NCI-H1048 (cell line): ENCODE measurements at regions not wholly inside any gene's neighbourhood (a gene's known extent, or its start where the extent isn't known, plus 50 kb on each side); places are given as distances from the start of the nearest gene placed in this dataset.

Source experiments
- DNase-seq: peaks from one replicate; lab custom pipeline; 2025; lab: John Stamatoyannopoulos, UW

GRCh38 chr4:115332078-115332477, 218.7 kb upstream of the NDST4 start:
- DNase-seq: no peak

DNA sequence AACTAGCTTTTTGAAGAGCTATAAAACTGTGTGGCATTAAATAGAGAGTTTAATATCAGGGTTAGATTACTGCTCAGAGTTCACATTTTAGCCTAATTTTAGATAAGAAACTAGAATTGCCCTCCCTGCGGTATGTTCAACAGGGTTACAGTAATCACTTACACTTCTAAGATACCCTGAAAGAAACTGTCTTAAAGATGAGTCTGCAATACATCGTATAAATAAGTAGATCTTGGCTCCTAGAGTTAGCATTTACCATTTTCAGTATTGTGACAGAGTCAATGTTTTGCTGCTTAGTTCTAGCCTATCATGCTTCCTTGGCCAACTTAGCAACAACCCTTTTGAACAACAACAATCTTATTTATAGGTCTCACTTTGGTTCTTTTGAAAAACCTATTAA, 217.8 kb upstream of the NDST4 start:
- DNase-seq: no peak

GRCh38 chr4:115325836-115326235, 212.4 kb upstream of the NDST4 start:
- no peak for DNase-seq

GRCh38 chr4:115323106-115323707, 209.8 kb upstream of the NDST4 start:
- DNase-seq: no peak

GRCh38 chr4:115315182-115315581, 201.8 kb upstream of the NDST4 start:
- DNase-seq: no peak

DNA sequence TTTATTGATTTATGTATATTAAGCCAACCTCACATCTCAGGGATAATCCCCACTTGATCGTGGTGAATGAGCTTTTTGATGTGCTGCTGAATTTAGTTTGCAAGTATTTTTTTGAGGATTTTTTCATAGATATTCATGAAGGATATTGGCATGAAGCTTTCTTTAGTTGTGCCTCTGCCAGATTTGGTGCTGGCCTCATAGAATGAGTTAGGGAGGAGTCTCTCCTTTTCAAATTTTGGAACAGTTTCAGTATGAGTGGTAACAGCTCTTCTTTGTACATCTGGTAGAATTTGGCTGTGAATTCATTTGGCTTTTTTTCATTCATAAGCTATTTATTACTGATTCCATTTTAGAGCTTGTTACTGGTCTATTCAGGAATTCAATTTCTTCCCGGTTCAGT, 197.2 kb upstream of the NDST4 start:
- DNase-seq: no peak

GRCh38 chr4:115294717-115295116, 181.3 kb upstream of the NDST4 start:
- DNase-seq: no peak

GRCh38 chr4:115293093-115293462, 179.7 kb upstream of the NDST4 start:
- DNase-seq: no peak

- DNase-seq: no peak
Measured at GRCh38 chr4:115292320-115293092, 179.1 kb upstream of the NDST4 start.

- no peak for DNase-seq
Measured at GRCh38 chr4:115287426-115287825, 174.0 kb upstream of the NDST4 start.

- no peak for DNase-seq
Measured at GRCh38 chr4:115279330-115279729, 165.9 kb upstream of the NDST4 start.

- no peak for DNase-seq
Measured at GRCh38 chr4:115278830-115279229, 165.4 kb upstream of the NDST4 start.

- DNase-seq: no peak
Measured at GRCh38 chr4:115275615-115276014, 162.2 kb upstream of the NDST4 start.

- no peak for DNase-seq
Measured at GRCh38 chr4:115274545-115274944, 161.1 kb upstream of the NDST4 start.

GRCh38 chr4:115272594-115272993, 159.2 kb upstream of the NDST4 start:
- no peak for DNase-seq

DNA sequence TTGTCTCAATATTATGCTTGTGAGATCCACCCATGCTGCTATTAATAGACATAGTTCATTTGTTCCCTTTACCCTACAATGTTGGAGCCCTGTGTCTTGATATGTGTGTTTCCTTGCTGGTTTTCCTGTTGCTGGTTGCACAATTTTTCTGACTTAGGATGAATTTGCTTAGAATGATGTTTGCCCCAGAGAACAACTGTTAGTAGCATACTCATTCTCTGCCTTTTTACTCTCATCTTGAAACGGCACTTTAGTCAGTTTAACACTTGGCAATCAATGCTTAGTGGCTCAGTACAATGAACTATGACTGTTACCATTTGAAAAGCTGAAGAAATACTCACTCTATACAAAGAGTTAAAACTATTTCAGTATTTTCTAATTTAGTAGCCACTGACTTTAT, 158.8 kb upstream of the NDST4 start:
- no peak for DNase-seq

DNA sequence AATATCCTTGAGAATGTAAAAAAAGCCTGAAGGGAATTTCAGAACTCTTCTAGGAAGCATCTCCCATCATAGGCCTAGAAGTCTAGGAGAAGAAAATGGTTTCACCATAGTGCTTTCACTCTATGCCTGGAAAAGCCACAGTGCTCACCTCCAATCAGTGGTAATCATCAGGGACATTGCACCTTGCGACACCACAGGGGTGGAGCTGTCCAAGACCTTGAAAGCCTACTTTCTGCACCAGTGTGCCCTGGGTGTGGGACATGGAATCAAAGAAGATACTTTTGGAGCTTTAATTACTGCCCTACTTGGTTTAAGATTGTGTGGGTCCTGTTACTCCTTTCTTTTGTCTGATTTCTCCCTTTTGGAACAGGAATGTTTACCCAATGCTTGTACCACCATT, 146.8 kb upstream of the NDST4 start:
- no peak for DNase-seq

GRCh38 chr4:115259642-115260041, 146.2 kb upstream of the NDST4 start:
- DNase-seq: no peak

- DNase-seq: no peak
Measured at GRCh38 chr4:115249808-115250207, 136.4 kb upstream of the NDST4 start.

GRCh38 chr4:115234405-115235093, 121.1 kb upstream of the NDST4 start:
- DNase-seq: no peak

- DNase-seq: no peak
Measured at GRCh38 chr4:115233600-115233999, 120.2 kb upstream of the NDST4 start.

- no peak for DNase-seq
Measured at GRCh38 chr4:115229873-115230272, 116.5 kb upstream of the NDST4 start.

DNA sequence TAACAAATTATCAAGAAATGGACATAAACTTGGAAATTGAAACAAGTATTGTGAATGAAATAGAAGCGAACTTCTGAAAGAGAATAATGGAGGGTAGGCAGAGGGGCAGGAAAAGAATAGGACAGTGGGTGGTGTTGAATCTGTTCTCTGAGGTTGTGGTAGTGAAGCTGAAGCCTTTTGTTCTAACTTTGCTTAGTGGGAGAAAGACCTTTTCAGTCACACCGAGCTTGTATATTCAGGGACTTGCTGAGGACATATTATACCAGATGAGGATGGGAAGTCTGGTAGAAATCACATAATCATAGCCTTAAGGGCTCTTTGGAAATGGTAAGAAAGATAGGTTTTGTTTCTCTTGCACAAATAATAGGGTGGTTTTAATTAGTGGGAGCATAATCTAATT, 115.4 kb upstream of the NDST4 start:
- no peak for DNase-seq
